IMR-90 (cell line): ENCODE measurements at regions not wholly inside any gene's neighbourhood (a gene's known extent, or its start where the extent isn't known, plus 50 kb on each side); places are given as distances from the start of the nearest gene placed in this dataset.

Experiments used
- ATAC-seq: fragments of 200-7000 bp; cut with Tn5 transposase; 2 replicates; pipeline ENCODE4 v1.9.1; 2020; ENCODE audit warnings: low read depth, mild to moderate bottlenecking, moderate library complexity
- BruUV-seq: library from RNA; stranded (reverse); fragments of 400-500 nt; replicated peaks from 2 replicates; lab custom pipeline; 2021; lab: Mats Ljungman, UMichigan
- CTCF ChIA-PET: fragments of 300-600 bp; formaldehyde crosslinking; extraction: SDS; loops from one replicate; lab custom pipeline; 2021; ENCODE audit warnings: antibody characterized with exemption; lab: Yijun Ruan, JAX
- POLR2A ChIA-PET: fragments of 300-600 bp; sonication (Branson Sonifier 250); formaldehyde crosslinking; loops from one replicate; lab custom pipeline; 2022; ENCODE audit warnings: antibody characterized with exemption; ENCODE audit not compliant: unreplicated experiment; lab: Charles Lee
- DNase-seq: peaks from one replicate; pipeline ENCODE4 v3.0.0; 2013
- H2AFZ ChIP-seq: replicated peaks from 2 replicates; pipeline ENCODE3; 2013; ENCODE audit warnings: low read length, mild to moderate bottlenecking; ENCODE audit not compliant: poor library complexity
- H2AK5ac ChIP-seq: 2 replicates; pipeline ENCODE4 v1.6.1; 2013; ENCODE audit warnings: low read depth, low read length, inconsistent platforms
- H2AK9ac ChIP-seq: replicated peaks from 2 replicates; pipeline ENCODE3; 2013; ENCODE audit warnings: mild to moderate bottlenecking, low read depth, low read length, moderate library complexity; ENCODE audit not compliant: poor library complexity
- H2BK120ac ChIP-seq: 2 replicates; pipeline ENCODE4 v1.6.1; 2013; ENCODE audit warnings: low read depth, low read length, inconsistent platforms
- H2BK15ac ChIP-seq: 3 replicates; pipeline ENCODE4 v1.6.1; 2013; ENCODE audit warnings: low read depth, low read length, inconsistent platforms
- H2BK20ac ChIP-seq: 2 replicates; pipeline ENCODE4 v1.6.1; 2013; ENCODE audit warnings: low read depth, mild to moderate bottlenecking, inconsistent platforms, low read length, moderate library complexity
- H2BK5ac ChIP-seq: 2 replicates; pipeline ENCODE4 v1.6.1; 2013; ENCODE audit warnings: mild to moderate bottlenecking, low read depth, low read length, inconsistent platforms; ENCODE audit not compliant: poor library complexity, severe bottlenecking
- H3K14ac ChIP-seq: replicated peaks from 2 replicates; pipeline ENCODE4 v1.6.1; 2013; ENCODE audit warnings: low read depth, low read length, inconsistent platforms
- H3K18ac ChIP-seq: 2 replicates; pipeline ENCODE4 v1.6.1; 2013; ENCODE audit warnings: low read depth, low read length, control low read depth
- H3K23ac ChIP-seq: 2 replicates; pipeline ENCODE4 v1.6.1; 2013; ENCODE audit warnings: low read depth, low read length, inconsistent platforms
- H3K27ac ChIP-seq: 2 replicates; pipeline ENCODE4 v1.5.1; 2013; ENCODE audit warnings: mild to moderate bottlenecking, control low read depth, low read length; ENCODE audit not compliant: insufficient read depth
- H3K27me3 ChIP-seq: 2 replicates; pipeline ENCODE4 v1.6.1; 2013; ENCODE audit warnings: low read length; ENCODE audit not compliant: control insufficient read depth, insufficient read depth
- H3K36me3 ChIP-seq: 2 replicates; pipeline ENCODE4 v1.6.1; 2013; ENCODE audit warnings: low read length, mixed read lengths; ENCODE audit not compliant: control insufficient read depth, insufficient read depth
- H3K4ac ChIP-seq: 2 replicates; pipeline ENCODE4 v1.6.1; 2013; ENCODE audit warnings: low read depth, low read length, inconsistent platforms
- H3K4me1 ChIP-seq: 2 replicates; pipeline ENCODE4 v1.6.1; 2013; ENCODE audit warnings: low read length, mixed read lengths; ENCODE audit not compliant: control insufficient read depth, insufficient read depth
- H3K4me2 ChIP-seq: 2 replicates; pipeline ENCODE4 v1.6.1; 2013; ENCODE audit warnings: low read depth, mild to moderate bottlenecking, control low read depth, low read length, moderate library complexity
- H3K4me3 ChIP-seq: 2 replicates; pipeline ENCODE4 v1.5.1; 2013; ENCODE audit warnings: low read depth, mild to moderate bottlenecking, control low read depth, low read length, moderate library complexity; ENCODE audit not compliant: insufficient read depth
- H3K56ac ChIP-seq: 2 replicates; pipeline ENCODE4 v1.6.1; 2013; ENCODE audit warnings: low read length, inconsistent platforms; ENCODE audit not compliant: insufficient read depth; ENCODE audit errors: extremely low read depth
- H3K79me1 ChIP-seq, 2 experiments: 2 replicates each; pipeline ENCODE4 v1.6.1; 2013; ENCODE audit warnings: low read length in 2 of 2, inconsistent platforms in 1 of 2, low read depth in 1 of 2
- H3K9ac ChIP-seq: 2 replicates; pipeline ENCODE4 v1.6.1; 2013; ENCODE audit warnings: low read depth, low read length, control low read depth
- H3K9me1 ChIP-seq: 2 replicates; pipeline ENCODE4 v1.6.1; 2013; ENCODE audit warnings: low read length, inconsistent platforms; ENCODE audit not compliant: insufficient read depth
- H3K9me3 ChIP-seq: 2 replicates; pipeline ENCODE4 v1.6.1; 2013; ENCODE audit warnings: low read length; ENCODE audit not compliant: control insufficient read depth, insufficient read depth
- H4K20me1 ChIP-seq: 2 replicates; pipeline ENCODE4 v1.6.1; 2013; ENCODE audit warnings: low read length, inconsistent platforms; ENCODE audit not compliant: insufficient read depth
- H4K5ac ChIP-seq: 2 replicates; pipeline ENCODE4 v1.6.1; 2013; ENCODE audit warnings: mild to moderate bottlenecking, low read depth, low read length, control low read depth
- H4K8ac ChIP-seq, 2 experiments: 2 replicates each; pipeline ENCODE4 v1.6.1; 2013; ENCODE audit warnings: low read depth in 2 of 2, low read length in 2 of 2, control low read depth in 1 of 2, inconsistent platforms in 1 of 2
- H4K91ac ChIP-seq: 2 replicates; pipeline ENCODE4 v1.6.1; 2013; ENCODE audit warnings: low read depth, low read length, inconsistent platforms; ENCODE audit not compliant: insufficient read depth
- BHLHE40 ChIP-seq: fragments of 150-350 bp; IDR thresholded peaks from 2 replicates; pipeline ENCODE4 v1.6.1; 2016; ENCODE audit warnings: mild to moderate bottlenecking, low read depth, low read length
- CEBPB ChIP-seq: IDR thresholded peaks from 2 replicates; pipeline ENCODE4 v1.6.1; 2012; ENCODE audit warnings: low read depth, low read length, improper control_type of control experiment
- CTCF ChIP-seq: conservative IDR thresholded peaks from 2 replicates; pipeline ENCODE4 v1.5.1; 2012; ENCODE audit warnings: mild to moderate bottlenecking, low read depth, low read length, improper control_type of control experiment
- ELK1 ChIP-seq: fragments of 150-350 bp; IDR thresholded peaks from 2 replicates; pipeline ENCODE4 v1.6.1; 2016; ENCODE audit warnings: low read depth, mild to moderate bottlenecking, low read length, moderate library complexity, borderline replicate concordance
- MAZ ChIP-seq: IDR thresholded peaks from 2 replicates; pipeline ENCODE4 v1.6.1; 2012; ENCODE audit warnings: low read depth, mild to moderate bottlenecking, low read length, improper control_type of control experiment, moderate library complexity, borderline replicate concordance
- MXI1 ChIP-seq: IDR thresholded peaks from 2 replicates; pipeline ENCODE4 v1.6.1; 2012; ENCODE audit warnings: low read depth, mild to moderate bottlenecking, low read length, moderate library complexity, borderline replicate concordance
- NFE2L2 ChIP-seq: fragments of 150-350 bp; IDR thresholded peaks from 2 replicates; pipeline ENCODE4 v1.6.1; 2016; ENCODE audit warnings: low read depth, mild to moderate bottlenecking, low read length
- POLR2A ChIP-seq: IDR thresholded peaks from 2 replicates; pipeline ENCODE4 v1.6.1; 2012; ENCODE audit warnings: mild to moderate bottlenecking, low read depth, low read length
- USF2 ChIP-seq: fragments of 150-350 bp; IDR thresholded peaks from 2 replicates; pipeline ENCODE4 v1.6.1; 2017; ENCODE audit warnings: mild to moderate bottlenecking, antibody characterized with exemption, low read length, low read depth
- WGBS, 2 experiments: methylation state at CpG; one replicate each; pipeline versions ENCODE4 v1.1.5 to v1.1.7; 2013; ENCODE audit warnings: missing lambda C conversion rate in 2 of 2; ENCODE audit not compliant: insufficient read length in 1 of 2; ENCODE audit errors: extremely low coverage in 2 of 2; 5-methylcytosine and 5-hydroxymethylcytosine counted together
- dilution Hi-C: fragments of 300-500 bp; cut with HindIII; formaldehyde crosslinking; loops from one replicate; pipeline ENCODE4 v1.14.3; 2018; ENCODE audit warnings: low sequenced_read_pairs; ENCODE audit not compliant: unreplicated experiment
- in situ Hi-C: fragments of 300-500 bp; cut with MboI; formaldehyde crosslinking; loops from 3 replicates; pipeline ENCODE4 v1.14.3; 2019; ENCODE audit warnings: low sequenced_read_pairs, inconsistent platforms, mixed read lengths
- intact Hi-C: fragments of 100-400 bp; cut with micrococcal nuclease; formaldehyde crosslinking; loops from 2 replicates; pipeline ENCODE4 v1.10.0; 2022

GRCh38 chr3:107065094-107065861, 312.0 kb upstream of the CCDC54 start:
- H4K8ac ChIP-seq: no peak overlapping the region
- no peak overlapping the region for H2BK20ac ChIP-seq
- intact Hi-C loops: loop anchor here (2.0 to 10.0 kb wide), 6 partner anchors 52 to 1378 kb away; partner anchors contain the start of gene CBLB
- 0 out of 2 replicates have a peak, but pooled peaks cover 2% of the 10 kb centered on the region for H3K9me1 ChIP-seq
- H2AFZ ChIP-seq: peak overlapping the region; percentile 40
- H3K36me3 ChIP-seq: no peaks in the 10 kb centered on the region
- H3K9ac ChIP-seq: no peak overlapping the region
- no peaks in the 10 kb centered on the region for H3K9me3 ChIP-seq
- in situ Hi-C loops: no loop called here
- ATAC-seq: no peak
- H3K27me3 ChIP-seq: no peaks in the 10 kb centered on the region
- no peak overlapping the region for H2BK15ac ChIP-seq
- no peak overlapping the region for H3K27ac ChIP-seq
- H3K18ac ChIP-seq: no peak overlapping the region
- H3K23ac ChIP-seq: no peak overlapping the region
- H3K79me1 ChIP-seq: no peaks in the 10 kb centered on the region
- no peak overlapping the region for H3K56ac ChIP-seq
- dilution Hi-C loops: no loop called here
- no peaks in the 10 kb centered on the region for H4K20me1 ChIP-seq
- no peak overlapping the region for H2AK9ac ChIP-seq
- H2AK5ac ChIP-seq: no peak overlapping the region; the same call in 1 of the 2 replicates
- no peak for DNase-seq
- no peak overlapping the region for H3K14ac ChIP-seq
- CTCF ChIA-PET: interaction anchor here (0.5 to 1.3 kb wide), 11 partner anchors 21 to 1207 kb away, joined by 3 to 5 read pairs (median 3); no protein-coding TSS in a partner anchor
- no TSS peak for BruUV-seq
- 77% methylated on average over 7 of the region's 13 CpGs; no CpG with 5 or more reads in 1 of the 2 experiments for WGBS, 2 experiments
- no peak overlapping the region for H2BK5ac ChIP-seq
- no peaks in the 10 kb centered on the region; the same call in 1 of the 2 replicates for H3K4me1 ChIP-seq
- POLR2A ChIA-PET: no interaction called here
- peak overlapping the region; percentile 30 for H3K4ac ChIP-seq
- TF ChIP-seq BHLHE40 (no peak), NFE2L2 (no peak), USF2 (no peak), MXI1 (no peak), POLR2A (no peak), CTCF (no peak), ELK1 (no peak), MAZ (no peak), CEBPB (no peak)
- no peak overlapping the region for H3K4me3 ChIP-seq
- H2BK120ac ChIP-seq: no peak overlapping the region
- no peak overlapping the region for H3K4me2 ChIP-seq
- H4K5ac ChIP-seq: no peak overlapping the region
- H4K91ac ChIP-seq: no peak overlapping the region
